Neuronal stem cell (in vitro differentiated cells): ENCODE measurements at regions not wholly inside any gene's neighbourhood (a gene's known extent, or its start where the extent isn't known, plus 50 kb on each side); places are given as distances from the start of the nearest gene placed in this dataset.
"Not testable (repeated sequence)": the region's sequence is repeated elsewhere in the genome, so short reads cannot be mapped to it uniquely, and the experiment has no call there.

Source experiments
- DNase-seq: peaks from one replicate; pipeline ENCODE4 v3.0.0-alpha.2; 2013; ENCODE audit warnings: low spot score
- H2AFZ ChIP-seq: one replicate; pipeline ENCODE4 v1.6.1; 2013; ENCODE audit warnings: mild to moderate bottlenecking, low read length, inconsistent platforms
- H2AK5ac ChIP-seq: 2 replicates; pipeline ENCODE4 v1.6.1; 2013; ENCODE audit warnings: low read depth, mild to moderate bottlenecking, inconsistent platforms, low read length, moderate library complexity, mixed read lengths
- H2BK120ac ChIP-seq: 2 replicates; pipeline ENCODE4 v1.6.1; 2013; ENCODE audit warnings: low read depth, mild to moderate bottlenecking, inconsistent platforms, low read length, moderate library complexity, mixed read lengths
- H2BK12ac ChIP-seq: one replicate; pipeline ENCODE4 v1.6.1; 2013; ENCODE audit warnings: low read length, inconsistent platforms
- H2BK15ac ChIP-seq: 2 replicates; pipeline ENCODE4 v1.6.1; 2013; ENCODE audit warnings: mild to moderate bottlenecking, low read length, inconsistent platforms, mixed read lengths
- H2BK5ac ChIP-seq: one replicate; pipeline ENCODE4 v1.6.1; 2013; ENCODE audit warnings: inconsistent platforms, mild to moderate bottlenecking, low read length, moderate library complexity
- H3K14ac ChIP-seq: one replicate; pipeline ENCODE4 v1.6.1; 2013; ENCODE audit warnings: low read length, inconsistent platforms
- H3K18ac ChIP-seq: 2 replicates; pipeline ENCODE4 v1.6.1; 2013; ENCODE audit warnings: low read length, inconsistent platforms
- H3K23ac ChIP-seq: 2 replicates; pipeline ENCODE4 v1.6.1; 2013; ENCODE audit warnings: low read depth, mild to moderate bottlenecking, mixed read lengths, low read length, inconsistent platforms; ENCODE audit not compliant: poor library complexity
- H3K27ac ChIP-seq: replicated peaks from 3 replicates; pipeline ENCODE4 v1.5.1; 2013; ENCODE audit warnings: low read length, inconsistent platforms
- H3K27me3 ChIP-seq, 3 experiments: 2 replicates each; pipeline ENCODE4 v1.6.1; 2013; ENCODE audit warnings: low read length in 3 of 3, mild to moderate bottlenecking in 2 of 3, inconsistent platforms in 1 of 3, low read depth in 1 of 3, mixed read lengths in 1 of 3, moderate library complexity in 1 of 3; ENCODE audit not compliant: control insufficient read depth in 3 of 3, insufficient read depth in 3 of 3
- H3K36me3 ChIP-seq, 2 donors: replicated peaks in 1 of 2; 2 replicates each; pipeline ENCODE4 v1.6.1; 2013; ENCODE audit warnings: low read length in 2 of 2; ENCODE audit not compliant: control insufficient read depth in 2 of 2, insufficient read depth in 2 of 2
- H3K4ac ChIP-seq: 2 replicates; pipeline ENCODE4 v1.6.1; 2013; ENCODE audit warnings: inconsistent platforms, mild to moderate bottlenecking, low read length, moderate library complexity
- H3K4me1 ChIP-seq, 2 donors: 1 replicate in 1 of 2; 2 replicates in 1 of 2; pipeline ENCODE4 v1.6.1; 2013; ENCODE audit warnings: low read length in 2 of 2, low read depth in 1 of 2; ENCODE audit not compliant: control insufficient read depth in 2 of 2, insufficient read depth in 1 of 2
- H3K4me2 ChIP-seq: one replicate; pipeline ENCODE4 v1.6.1; 2013; ENCODE audit warnings: mild to moderate bottlenecking, low read length, inconsistent platforms; ENCODE audit not compliant: insufficient read depth, poor library complexity, severe bottlenecking
- H3K4me3 ChIP-seq, 2 donors: 2 replicates each; pipeline ENCODE4 v1.5.1; 2013; ENCODE audit warnings: low read length in 2 of 2, mild to moderate bottlenecking in 2 of 2, inconsistent platforms in 1 of 2, moderate library complexity in 1 of 2
- H3K79me1 ChIP-seq: one replicate; pipeline ENCODE4 v1.6.1; 2013; ENCODE audit warnings: low read depth, mild to moderate bottlenecking, inconsistent platforms, low read length, moderate library complexity
- H3K9ac ChIP-seq: one replicate; pipeline ENCODE4 v1.6.1; 2013; ENCODE audit warnings: mild to moderate bottlenecking, low read depth, low read length, inconsistent platforms; ENCODE audit not compliant: poor library complexity
- H3K9me3 ChIP-seq, 2 donors: replicated peaks in 1 of 2; 2 replicates each; pipeline versions ENCODE3 to v1.6.1; 2013; ENCODE audit warnings: low read length in 2 of 2, mild to moderate bottlenecking in 2 of 2, inconsistent platforms in 1 of 2, low read depth in 1 of 2, mixed read lengths in 1 of 2, moderate library complexity in 1 of 2; ENCODE audit not compliant: control insufficient read depth in 2 of 2, insufficient read depth in 1 of 2
- H4K8ac ChIP-seq: one replicate; pipeline ENCODE4 v1.6.1; 2013; ENCODE audit warnings: low read depth, mild to moderate bottlenecking, inconsistent platforms, low read length, moderate library complexity
- H4K91ac ChIP-seq: one replicate; pipeline ENCODE4 v1.6.1; 2013; ENCODE audit warnings: low read length, low read depth, mild to moderate bottlenecking, inconsistent platforms; ENCODE audit not compliant: poor library complexity
- WGBS, 2 donors: extraction: QIAGEN DNeasy Blood & Tissue Kit; methylation state at CpG; one replicate each; pipeline ENCODE4 v1.1.7; 2013; ENCODE audit warnings: missing lambda C conversion rate in 2 of 2, mixed read lengths in 1 of 2; ENCODE audit not compliant: insufficient read length in 2 of 2, insufficient replicate concordance in 1 of 2; ENCODE audit errors: extremely low coverage in 2 of 2; 5-methylcytosine and 5-hydroxymethylcytosine counted together

DNA sequence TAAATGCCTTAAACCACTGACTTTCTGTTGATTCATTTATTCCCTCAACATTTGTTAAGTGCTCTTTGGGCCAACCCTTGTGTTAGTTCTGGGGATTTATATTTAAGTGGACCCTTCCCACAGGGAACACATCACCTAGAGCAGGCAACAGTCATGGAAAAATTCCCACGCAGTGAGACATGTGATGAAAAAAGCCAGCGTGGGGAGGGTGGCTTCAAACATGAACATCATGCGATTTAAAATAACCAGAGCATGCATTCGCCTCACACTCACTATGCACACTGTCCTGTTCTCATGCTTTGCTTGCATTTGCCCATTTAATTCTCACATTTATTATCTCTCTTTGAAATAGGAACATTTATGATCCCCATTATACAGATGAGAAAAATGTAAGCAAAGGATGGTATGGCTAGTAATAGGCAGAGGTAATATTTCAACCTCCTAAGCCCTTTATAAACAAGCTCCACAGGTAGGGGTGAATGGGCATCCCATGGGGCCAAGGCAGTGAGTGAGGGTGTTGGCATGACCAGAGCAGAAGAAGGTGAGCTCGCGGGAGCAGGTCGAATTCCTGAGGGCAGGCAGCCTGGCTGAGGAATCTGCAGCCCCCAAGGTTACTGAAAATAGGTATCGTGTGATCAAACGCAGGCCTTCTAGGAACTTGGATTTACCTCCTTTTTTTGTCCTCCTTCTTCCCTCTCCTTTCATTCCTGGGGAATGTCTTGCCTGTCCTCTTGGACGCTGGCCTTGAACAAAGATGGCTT lies 297.8 kb downstream of the MYCN start:
- Histone ChIP-seq H3K4me1 (peaks cover 2 to 4% of the 10 kb centered on the region in 2 donors), H2BK120ac (no peak overlapping the region), H4K91ac (no peak overlapping the region), H3K14ac (no peak overlapping the region), H3K27me3 (no peaks in the 10 kb centered on the region), H3K27ac (no peak overlapping the region), H3K79me1 (no peaks in the 10 kb centered on the region), H2BK5ac (no peak overlapping the region), H3K4me2 (no peak overlapping the region), H4K8ac (no peak overlapping the region), H3K9ac (no peak overlapping the region), H3K23ac (no peak overlapping the region), H3K4me3 (no peak overlapping the region), H3K36me3 (no peaks in the 10 kb centered on the region), H2BK15ac (no peak overlapping the region), H3K18ac (no peak overlapping the region), H3K4ac (peak overlapping the region; percentile 5), H2BK12ac (no peak overlapping the region), H2AK5ac (no peak overlapping the region), H3K9me3 (no peaks in the 10 kb centered on the region), H2AFZ (no peak overlapping the region)
- no CpG with 5 or more reads among the region's 10 CpGs for WGBS, 2 donors
- no peak for DNase-seq

DNA sequence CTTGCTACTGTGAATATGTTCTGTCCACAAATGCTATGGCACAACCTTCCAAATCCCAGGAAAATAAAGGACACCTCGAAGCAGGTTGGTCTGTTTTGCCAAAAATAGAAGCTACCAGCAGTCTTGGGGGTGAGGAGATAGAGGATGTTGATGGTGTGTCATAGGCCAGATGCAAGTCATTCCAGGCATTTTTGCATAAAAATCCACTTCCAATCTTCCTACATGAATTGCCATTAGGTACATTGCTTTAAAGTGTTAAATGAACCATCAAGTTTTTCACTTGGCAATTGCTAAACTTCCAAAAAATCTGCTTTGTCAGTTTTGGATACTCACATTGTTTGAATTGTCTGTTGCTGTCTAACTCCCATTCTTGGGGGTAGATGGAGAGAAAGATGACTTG lies 295.4 kb downstream of the MYCN start:
- Histone ChIP-seq H3K27ac (no peak overlapping the region), H4K91ac (no peak overlapping the region), H3K23ac (no peak overlapping the region), H2BK120ac (no peak overlapping the region), H2AFZ (no peak overlapping the region), H3K4ac (no peak overlapping the region), H3K9me3 (no peaks in the 10 kb centered on the region), H2BK15ac (no peak overlapping the region), H3K4me1 (peaks cover 2 to 4% of the 10 kb centered on the region in 2 donors), H4K8ac (no peak overlapping the region), H3K27me3 (no peaks in the 10 kb centered on the region), H2BK12ac (no peak overlapping the region), H3K18ac (no peak overlapping the region), H3K36me3 (no peaks in the 10 kb centered on the region), H3K9ac (no peak overlapping the region), H2AK5ac (no peak overlapping the region), H3K79me1 (no peaks in the 10 kb centered on the region), H3K14ac (no peak overlapping the region), H3K4me2 (no peak overlapping the region), H3K4me3 (no peak overlapping the region), H2BK5ac (no peak overlapping the region)
- no CpG with 5 or more reads among the region's 1 CpG for WGBS, 2 donors
- DNase-seq: no peak

DNA sequence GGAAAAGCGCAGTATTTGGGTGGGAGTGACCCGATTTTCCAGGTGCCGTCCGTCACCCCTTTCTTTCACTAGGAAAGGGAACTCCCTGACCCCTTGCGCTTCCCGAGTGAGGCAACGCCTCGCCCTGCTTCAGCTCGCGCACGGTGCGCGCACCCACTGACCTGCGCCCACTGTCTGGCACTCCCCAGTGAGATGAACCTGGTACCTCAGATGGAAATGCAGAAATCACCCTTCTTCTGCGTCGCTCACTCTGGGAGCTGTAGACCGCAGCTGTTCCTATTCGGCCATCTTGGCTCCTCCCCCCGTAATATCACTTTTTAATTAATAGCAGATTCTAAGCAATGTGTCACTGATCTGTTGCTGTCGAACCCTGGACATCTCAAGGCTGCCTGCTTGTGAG lies 294.9 kb downstream of the MYCN start:
- H2BK5ac ChIP-seq, H3K4me2 ChIP-seq, H3K27me3 ChIP-seq, H2BK15ac ChIP-seq, DNase-seq, H2BK12ac ChIP-seq, H3K9ac ChIP-seq, H2BK120ac ChIP-seq, H4K91ac ChIP-seq, H3K79me1 ChIP-seq, H3K36me3 ChIP-seq, H2AK5ac ChIP-seq, H2AFZ ChIP-seq, H3K4me3 ChIP-seq, H3K27ac ChIP-seq, H3K18ac ChIP-seq, H3K23ac ChIP-seq, H3K4ac ChIP-seq, H4K8ac ChIP-seq, H3K4me1 ChIP-seq, H3K9me3 ChIP-seq: not testable (repeated sequence)
- peak overlapping the region; percentile 56 for H3K14ac ChIP-seq
- WGBS, 2 donors: no CpG with 5 or more reads among the region's 20 CpGs

DNA sequence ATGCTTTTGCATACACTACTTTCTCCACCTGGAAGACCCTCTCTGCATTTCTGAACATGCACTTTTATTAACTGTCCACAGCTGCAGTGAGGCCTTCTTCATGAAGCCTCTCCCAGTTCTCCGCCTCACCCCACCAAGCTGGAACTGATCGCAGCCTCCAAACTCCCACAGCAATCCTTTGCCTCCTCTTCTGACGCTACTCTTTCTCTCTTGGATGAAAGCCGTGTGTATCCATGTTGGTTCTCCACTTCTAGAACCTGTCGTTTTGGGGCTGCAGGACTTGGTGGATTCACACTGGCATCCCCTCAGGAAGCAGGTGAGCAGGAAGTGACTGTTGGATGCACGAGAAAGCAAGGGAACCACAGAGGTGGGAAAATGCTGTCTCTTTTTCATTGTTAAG lies 288.6 kb downstream of the MYCN start:
- H2BK5ac ChIP-seq: no peak overlapping the region
- H4K91ac ChIP-seq: no peak overlapping the region
- H3K9me3 ChIP-seq: no peaks in the 10 kb centered on the region
- H3K36me3 ChIP-seq: no peaks in the 10 kb centered on the region
- no peak overlapping the region for H3K9ac ChIP-seq
- peaks cover 9 to 20% of the 10 kb centered on the region in 2 donors for H3K4me1 ChIP-seq
- H2AFZ ChIP-seq: no peak overlapping the region
- H3K79me1 ChIP-seq: no peaks in the 10 kb centered on the region
- no peak overlapping the region for H3K14ac ChIP-seq
- H3K4me3 ChIP-seq: no peak overlapping the region
- DNase-seq: no peak
- H3K27me3 ChIP-seq: no peaks in the 10 kb centered on the region
- WGBS, 2 donors: no CpG with 5 or more reads among the region's 6 CpGs
- no peak overlapping the region for H3K4me2 ChIP-seq
- H2BK15ac ChIP-seq: no peak overlapping the region
- no peak overlapping the region for H3K4ac ChIP-seq
- no peak overlapping the region for H3K27ac ChIP-seq
- H2BK12ac ChIP-seq: no peak overlapping the region
- H2AK5ac ChIP-seq: no peak overlapping the region
- H3K23ac ChIP-seq: no peak overlapping the region
- no peak overlapping the region for H4K8ac ChIP-seq
- H3K18ac ChIP-seq: no peak overlapping the region
- peak overlapping the region; percentile 56 for H2BK120ac ChIP-seq
